Keratinocyte (primary cell): ENCODE measurements at regions not wholly inside any gene's neighbourhood (a gene's known extent, or its start where the extent isn't known, plus 50 kb on each side); places are given as distances from the start of the nearest gene placed in this dataset.
"Not testable (repeated sequence)": the region's sequence is repeated elsewhere in the genome, so short reads cannot be mapped to it uniquely, and the experiment has no call there.

ENCODE experiments used
- DNase-seq: peaks from one replicate; pipeline ENCODE4 v3.0.0-alpha.2; 2011; ENCODE audit warnings: low read depth, missing footprints, low spot score
- FAIRE-seq: peaks from 2 replicates; lab custom pipeline; 2011; peaks lifted over from hg19 to GRCh38; lab: Jason Lieb, UNC
- H2AFZ ChIP-seq: 2 replicates; pipeline ENCODE4 v1.6.0; 2012; ENCODE audit warnings: low read length, control low read depth, inconsistent platforms; ENCODE audit not compliant: control insufficient read depth
- H3K27ac ChIP-seq: 2 replicates; pipeline ENCODE4 v1.5.1; 2011; ENCODE audit warnings: low read length; ENCODE audit not compliant: control insufficient read depth, insufficient read depth
- H3K27me3 ChIP-seq: 3 replicates; pipeline ENCODE4 v1.6.0; 2011; ENCODE audit warnings: low read length; ENCODE audit not compliant: control insufficient read depth, insufficient read depth; ENCODE audit errors: extremely low read depth
- H3K36me3 ChIP-seq, 2 experiments: 2 replicates in 1 of 2; 3 replicates in 1 of 2; pipeline ENCODE4 v1.5.1; 2011; ENCODE audit warnings: low read length in 2 of 2, mild to moderate bottlenecking in 1 of 2; ENCODE audit not compliant: control insufficient read depth in 2 of 2, insufficient read depth in 2 of 2; ENCODE audit errors: extremely low read depth in 1 of 2
- H3K4me1 ChIP-seq: 3 replicates; pipeline ENCODE4 v1.5.1; 2011; ENCODE audit warnings: low read length; ENCODE audit not compliant: control insufficient read depth, insufficient read depth; ENCODE audit errors: extremely low read depth
- H3K4me2 ChIP-seq: 3 replicates; pipeline ENCODE4 v1.6.0; 2011; ENCODE audit warnings: low read depth, low read length; ENCODE audit not compliant: control insufficient read depth, insufficient read depth; ENCODE audit errors: extremely low read depth
- H3K4me3 ChIP-seq, 3 experiments: fragments of 200-600 bp in 1 of 3; sonication (generic) in 1 of 3; 2 replicates in 2 of 3; 3 replicates in 1 of 3; pipeline ENCODE4 v1.5.1; 2011 to 2016; ENCODE audit warnings: low read length in 3 of 3, mild to moderate bottlenecking in 3 of 3, control low read depth in 2 of 3, inconsistent platforms in 1 of 3, low read depth in 1 of 3, mixed read lengths in 1 of 3, mixed run types in 1 of 3, moderate library complexity in 1 of 3; ENCODE audit not compliant: control insufficient read depth in 2 of 3, insufficient read depth in 2 of 3; ENCODE audit errors: extremely low read depth in 1 of 3
- H3K79me2 ChIP-seq: 2 replicates; pipeline ENCODE4 v1.6.0; 2012; ENCODE audit warnings: low read length; ENCODE audit not compliant: control insufficient read depth, insufficient read depth
- H3K9ac ChIP-seq: 3 replicates; pipeline ENCODE4 v1.6.0; 2011; ENCODE audit warnings: low read length; ENCODE audit not compliant: control insufficient read depth, insufficient read depth; ENCODE audit errors: extremely low read depth
- H3K9me1 ChIP-seq: 3 replicates; pipeline ENCODE4 v1.6.0; 2011; ENCODE audit warnings: low read length; ENCODE audit not compliant: control insufficient read depth, insufficient read depth; ENCODE audit errors: extremely low read depth
- H3K9me3 ChIP-seq: 2 replicates; pipeline ENCODE4 v1.5.1; 2012; ENCODE audit warnings: low read depth, low read length; ENCODE audit not compliant: control insufficient read depth
- H4K20me1 ChIP-seq: 3 replicates; pipeline ENCODE4 v1.6.0; 2011; ENCODE audit warnings: low read length; ENCODE audit not compliant: control insufficient read depth, insufficient read depth; ENCODE audit errors: extremely low read depth
- dilution Hi-C: fragments of 300-500 bp; cut with MboI; formaldehyde crosslinking; loops from one replicate; pipeline ENCODE4 v1.7.0; 2020; ENCODE audit warnings: low sequenced_read_pairs; ENCODE audit not compliant: extremely low pct_ligation_motif_present

GRCh38 chr4:8952109-8952508 is 80.5 kb upstream of the HMX1 start:
- H2AFZ ChIP-seq, H3K4me3 ChIP-seq, H3K27me3 ChIP-seq, H3K27ac ChIP-seq, H4K20me1 ChIP-seq, H3K4me2 ChIP-seq, dilution Hi-C loops, FAIRE-seq, H3K4me1 ChIP-seq, H3K9me3 ChIP-seq, H3K79me2 ChIP-seq, H3K9me1 ChIP-seq, H3K36me3 ChIP-seq, H3K9ac ChIP-seq, DNase-seq: not testable (repeated sequence)

GRCh38 chr4:8945506-8945905 is 73.9 kb upstream of the HMX1 start:
- H3K9me1 ChIP-seq, H3K36me3 ChIP-seq, H3K4me1 ChIP-seq, H3K9ac ChIP-seq, H3K4me2 ChIP-seq, FAIRE-seq, H3K27me3 ChIP-seq, H3K27ac ChIP-seq, H4K20me1 ChIP-seq, H3K79me2 ChIP-seq, H3K9me3 ChIP-seq, dilution Hi-C loops, H2AFZ ChIP-seq, DNase-seq, H3K4me3 ChIP-seq: not testable (repeated sequence)

GRCh38 chr4:8943367-8943766 is 71.7 kb upstream of the HMX1 start:
- H3K4me2 ChIP-seq, H3K9me1 ChIP-seq, DNase-seq, H3K4me1 ChIP-seq, H3K36me3 ChIP-seq, H3K4me3 ChIP-seq, H4K20me1 ChIP-seq, FAIRE-seq, H3K9me3 ChIP-seq, H3K27me3 ChIP-seq, H2AFZ ChIP-seq, H3K27ac ChIP-seq, dilution Hi-C loops, H3K9ac ChIP-seq, H3K79me2 ChIP-seq: not testable (repeated sequence)

GRCh38 chr4:8942088-8942487 is 70.4 kb upstream of the HMX1 start:
- H3K4me3 ChIP-seq, H3K79me2 ChIP-seq, H3K9me3 ChIP-seq, H3K9ac ChIP-seq, H3K9me1 ChIP-seq, FAIRE-seq, H3K4me2 ChIP-seq, dilution Hi-C loops, H4K20me1 ChIP-seq, H3K36me3 ChIP-seq, DNase-seq, H3K27ac ChIP-seq, H3K4me1 ChIP-seq, H2AFZ ChIP-seq, H3K27me3 ChIP-seq: not testable (repeated sequence)

- H4K20me1 ChIP-seq, H3K4me2 ChIP-seq, H3K36me3 ChIP-seq, H3K79me2 ChIP-seq, H3K4me3 ChIP-seq, H2AFZ ChIP-seq, dilution Hi-C loops, H3K27me3 ChIP-seq, H3K9me3 ChIP-seq, H3K9me1 ChIP-seq, H3K9ac ChIP-seq, H3K4me1 ChIP-seq, H3K27ac ChIP-seq, DNase-seq, FAIRE-seq: not testable (repeated sequence)
Observed at GRCh38 chr4:8941492-8941805, 69.8 kb upstream of the HMX1 start.
